ENCODE measurements at regions not wholly inside any gene's neighbourhood (a gene's known extent, or its start where the extent isn't known, plus 50 kb on each side); places are given as distances from the start of the nearest gene placed in this dataset.
A peak's percentile ranks its signal among the peaks of the same experiment; 100 is the strongest.

- Histone ChIP-seq H3K79me2 (ENCODE audit: low read length) (no peaks in the 10 kb centered on the region), H2AFZ (ENCODE audit: low read length) (no peak overlapping the region), H3K9me3 (ENCODE audit: low read length) (no peaks in the 10 kb centered on the region), H3K9ac (ENCODE audit: low read length) (no peak overlapping the region), H3K4me1 (ENCODE audit: insufficient read depth, low read length) (no peaks in the 10 kb centered on the region), H3K4me2 (ENCODE audit: low read length) (no peak overlapping the region), H3K27ac (ENCODE audit: low read length) (no peak overlapping the region), H3K27me3 (ENCODE audit: low read length) (no peaks in the 10 kb centered on the region), H3K4me3 (ENCODE audit: low read length) (no peak overlapping the region), H3K36me3 (ENCODE audit: low read depth, low read length) (no peaks in the 10 kb centered on the region), H4K20me1 (ENCODE audit: low read length) (no peaks in the 10 kb centered on the region), H3F3A (ENCODE audit: low read length, unreplicated experiment) (no peaks in the 10 kb centered on the region), H3K9me2 (replicated peaks; ENCODE audit: low read length) (no peaks in the 10 kb centered on the region)
- BruUV-seq (replicated peaks), result no TSS peak
- DNase-seq (no peak), ATAC-seq (no peak)
- POLR2A ChIA-PET (ENCODE audit: unreplicated experiment), result no interaction called here
- intact Hi-C loops (cut with micrococcal nuclease), result loop anchor here (5.0 kb wide), 1 partner anchor 696 kb away; the partner anchor contains the start of gene RAD51D
- TF ChIP-seq EZH2 (IDR thresholded peaks at IDR 0.05; ENCODE audit: low read length, unreplicated experiment) (no peak), EZH2phosphoT487 (IDR thresholded peaks at IDR 0.05; ENCODE audit: borderline replicate concordance, low read length) (no peak), CTCF (conservative IDR thresholded peaks at IDR 0.05; ENCODE audit: low read depth, low read length) (no peak)
- CTCF ChIA-PET, result no interaction called here
Measured at GRCh38 chr17:34420900-34421299, 57.9 kb upstream of the CCL1 start.

- H3K9ac ChIP-seq (ENCODE audit: low read length), result no peak overlapping the region
- H3K27ac ChIP-seq (ENCODE audit: low read length), result no peak overlapping the region
- no peaks in the 10 kb centered on the region for H3K4me1 ChIP-seq (ENCODE audit: insufficient read depth, low read length)
- no peak overlapping the region for H3K4me3 ChIP-seq (ENCODE audit: low read length)
- H3F3A ChIP-seq (ENCODE audit: low read length, unreplicated experiment), result no peaks in the 10 kb centered on the region
- ChIA-PET POLR2A (ENCODE audit: unreplicated experiment) (no interaction called here), CTCF (interaction anchor here (0.6 to 0.7 kb wide), 2 partner anchors 162 to 699 kb away, joined by 3 to 4 read pairs; no protein-coding TSS in a partner anchor)
- peak; percentile 68 for DNase-seq
- intact Hi-C loops (cut with micrococcal nuclease), result loop anchor here (5.0 kb wide), 1 partner anchor 697 kb away; the partner anchor contains the start of gene RAD51D
- no peaks in the 10 kb centered on the region for H3K9me2 ChIP-seq (replicated peaks; ENCODE audit: low read length)
- TF ChIP-seq CTCF (conservative IDR thresholded peaks at IDR 0.05; ENCODE audit: low read depth, low read length) (peak; percentile 87), EZH2phosphoT487 (IDR thresholded peaks at IDR 0.05; ENCODE audit: borderline replicate concordance, low read length) (no peak)
- H3K36me3 ChIP-seq (ENCODE audit: low read depth, low read length), result no peaks in the 10 kb centered on the region
- no peaks in the 10 kb centered on the region for H4K20me1 ChIP-seq (ENCODE audit: low read length)
- no TSS peak for BruUV-seq (replicated peaks)
- H2AFZ ChIP-seq (ENCODE audit: low read length), result no peak overlapping the region
- H3K9me3 ChIP-seq (ENCODE audit: low read length), result no peaks in the 10 kb centered on the region
- no peaks in the 10 kb centered on the region for H3K27me3 ChIP-seq (ENCODE audit: low read length)
- no peaks in the 10 kb centered on the region for H3K79me2 ChIP-seq (ENCODE audit: low read length)
- no peak overlapping the region for H3K4me2 ChIP-seq (ENCODE audit: low read length)
- ATAC-seq, result no peak
Measured at GRCh38 chr17:34420254-34420766, 57.3 kb upstream of the CCL1 start.

- no peaks in the 10 kb centered on the region for H3K4me1 ChIP-seq (ENCODE audit: insufficient read depth, low read length)
- no peak overlapping the region for H2AFZ ChIP-seq (ENCODE audit: low read length)
- no peak overlapping the region for H3K27ac ChIP-seq (ENCODE audit: low read length)
- peaks cover 3% of the 10 kb centered on the region; the same call in 1 of the 2 replicates for H3K27me3 ChIP-seq (ENCODE audit: low read length)
- BruUV-seq (replicated peaks), result no TSS peak
- CTCF ChIA-PET, result no interaction called here
- no peak overlapping the region for H3K9ac ChIP-seq (ENCODE audit: low read length)
- no peak for ATAC-seq
- no peak for DNase-seq
- intact Hi-C loops (cut with micrococcal nuclease), result no loop called here
- no peaks in the 10 kb centered on the region for H3K36me3 ChIP-seq (ENCODE audit: low read depth, low read length)
- H3K4me2 ChIP-seq (ENCODE audit: low read length), result no peak overlapping the region
- POLR2A ChIA-PET (ENCODE audit: unreplicated experiment), result no interaction called here
- H3K9me2 ChIP-seq (replicated peaks; ENCODE audit: low read length), result no peaks in the 10 kb centered on the region
- no peak overlapping the region for H3K4me3 ChIP-seq (ENCODE audit: low read length)
- H3K79me2 ChIP-seq (ENCODE audit: low read length), result no peaks in the 10 kb centered on the region
- H4K20me1 ChIP-seq (ENCODE audit: low read length), result no peaks in the 10 kb centered on the region
- no peaks in the 10 kb centered on the region for H3K9me3 ChIP-seq (ENCODE audit: low read length)
- TF ChIP-seq CTCF (conservative IDR thresholded peaks at IDR 0.05; ENCODE audit: low read depth, low read length) (no peak), EZH2phosphoT487 (IDR thresholded peaks at IDR 0.05; ENCODE audit: borderline replicate concordance, low read length) (no peak), EZH2 (IDR thresholded peaks at IDR 0.05; ENCODE audit: low read length, unreplicated experiment) (no peak)
- no peaks in the 10 kb centered on the region for H3F3A ChIP-seq (ENCODE audit: low read length, unreplicated experiment)
Measured at GRCh38 chr17:34416116-34416515, 53.1 kb upstream of the CCL1 start.

Measured in PC-3 (cell line).